ENCODE measurements at regions not wholly inside any gene's neighbourhood (a gene's known extent, or its start where the extent isn't known, plus 50 kb on each side); places are given as distances from the start of the nearest gene placed in this dataset.
"Not testable (repeated sequence)": the region's sequence is repeated elsewhere in the genome, so short reads cannot be mapped to it uniquely, and the experiment has no call there.

GRCh38 chr6:76852776-76853175 lies 610.5 kb downstream of the HTR1B start:
- no peak overlapping the region for H3K27ac ChIP-seq (replicated peaks)
- no peaks in the 10 kb centered on the region for H3K27me3 ChIP-seq (ENCODE audit: insufficient read depth, poor library complexity, severe bottlenecking)
- H3K4me3 ChIP-seq (replicated peaks; ENCODE audit: insufficient read depth, low read length): no peak overlapping the region
- no peak for DNase-seq (ENCODE audit: low read depth in 1 of 2, low spot score in 1 of 2)
- TF ChIP-seq, protein P1, sequence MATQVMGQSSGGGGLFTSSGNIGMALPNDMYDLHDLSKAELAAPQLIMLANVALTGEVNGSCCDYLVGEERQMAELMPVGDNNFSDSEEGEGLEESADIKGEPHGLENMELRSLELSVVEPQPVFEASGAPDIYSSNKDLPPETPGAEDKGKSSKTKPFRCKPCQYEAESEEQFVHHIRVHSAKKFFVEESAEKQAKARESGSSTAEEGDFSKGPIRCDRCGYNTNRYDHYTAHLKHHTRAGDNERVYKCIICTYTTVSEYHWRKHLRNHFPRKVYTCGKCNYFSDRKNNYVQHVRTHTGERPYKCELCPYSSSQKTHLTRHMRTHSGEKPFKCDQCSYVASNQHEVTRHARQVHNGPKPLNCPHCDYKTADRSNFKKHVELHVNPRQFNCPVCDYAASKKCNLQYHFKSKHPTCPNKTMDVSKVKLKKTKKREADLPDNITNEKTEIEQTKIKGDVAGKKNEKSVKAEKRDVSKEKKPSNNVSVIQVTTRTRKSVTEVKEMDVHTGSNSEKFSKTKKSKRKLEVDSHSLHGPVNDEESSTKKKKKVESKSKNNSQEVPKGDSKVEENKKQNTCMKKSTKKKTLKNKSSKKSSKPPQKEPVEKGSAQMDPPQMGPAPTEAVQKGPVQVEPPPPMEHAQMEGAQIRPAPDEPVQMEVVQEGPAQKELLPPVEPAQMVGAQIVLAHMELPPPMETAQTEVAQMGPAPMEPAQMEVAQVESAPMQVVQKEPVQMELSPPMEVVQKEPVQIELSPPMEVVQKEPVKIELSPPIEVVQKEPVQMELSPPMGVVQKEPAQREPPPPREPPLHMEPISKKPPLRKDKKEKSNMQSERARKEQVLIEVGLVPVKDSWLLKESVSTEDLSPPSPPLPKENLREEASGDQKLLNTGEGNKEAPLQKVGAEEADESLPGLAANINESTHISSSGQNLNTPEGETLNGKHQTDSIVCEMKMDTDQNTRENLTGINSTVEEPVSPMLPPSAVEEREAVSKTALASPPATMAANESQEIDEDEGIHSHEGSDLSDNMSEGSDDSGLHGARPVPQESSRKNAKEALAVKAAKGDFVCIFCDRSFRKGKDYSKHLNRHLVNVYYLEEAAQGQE (IDR thresholded peaks at IDR 0.05; ENCODE audit: insufficient replicate concordance, low read depth): no peak
- no peak for TF ChIP-seq SPI1 (IDR thresholded peaks at IDR 0.05; ENCODE audit: borderline replicate concordance, low read depth)
- TF ChIP-seq GABPA (IDR thresholded peaks at IDR 0.05; ENCODE audit: low read depth): no peak

DNA sequence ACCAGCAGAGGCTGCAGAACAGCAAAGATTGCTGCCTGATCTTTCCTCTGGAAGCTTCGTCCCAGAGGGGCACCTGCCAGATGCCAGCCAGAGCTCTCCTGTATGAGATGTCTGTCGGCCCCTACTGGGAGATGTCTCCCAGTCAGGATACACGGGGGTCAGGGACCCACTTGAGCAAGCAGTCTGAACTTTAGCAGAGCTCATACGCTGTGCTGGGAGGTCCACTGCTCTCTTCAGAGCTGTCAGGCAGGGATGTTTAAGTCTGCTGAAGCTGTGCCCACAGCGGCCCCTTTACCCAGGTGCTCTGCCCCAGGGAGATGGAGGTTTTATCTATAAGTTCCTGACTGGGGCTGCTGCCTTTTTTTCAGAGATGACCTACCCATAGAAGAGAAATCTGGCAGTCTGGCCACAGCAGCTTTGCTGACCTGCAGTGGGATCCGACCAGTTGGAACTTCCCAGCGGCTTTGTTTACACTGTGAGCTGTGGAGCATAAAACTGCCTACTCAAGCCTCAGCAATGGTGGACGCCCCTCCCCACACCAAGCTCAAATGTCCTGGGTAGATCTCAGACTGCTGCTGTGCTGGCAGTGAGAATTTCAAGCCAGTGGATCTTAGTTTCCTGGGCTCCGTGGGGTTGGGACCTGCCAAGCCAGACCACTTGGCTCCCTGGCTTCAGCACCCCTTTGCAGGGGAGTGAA lies 613.9 kb downstream of the HTR1B start:
- not testable (repeated sequence) for H3K4me3 ChIP-seq (replicated peaks; ENCODE audit: insufficient read depth, low read length); DNase-seq (ENCODE audit: low read depth in 1 of 2, low spot score in 1 of 2); H3K27me3 ChIP-seq (ENCODE audit: insufficient read depth, poor library complexity, severe bottlenecking); H3K27ac ChIP-seq (replicated peaks)

DNA sequence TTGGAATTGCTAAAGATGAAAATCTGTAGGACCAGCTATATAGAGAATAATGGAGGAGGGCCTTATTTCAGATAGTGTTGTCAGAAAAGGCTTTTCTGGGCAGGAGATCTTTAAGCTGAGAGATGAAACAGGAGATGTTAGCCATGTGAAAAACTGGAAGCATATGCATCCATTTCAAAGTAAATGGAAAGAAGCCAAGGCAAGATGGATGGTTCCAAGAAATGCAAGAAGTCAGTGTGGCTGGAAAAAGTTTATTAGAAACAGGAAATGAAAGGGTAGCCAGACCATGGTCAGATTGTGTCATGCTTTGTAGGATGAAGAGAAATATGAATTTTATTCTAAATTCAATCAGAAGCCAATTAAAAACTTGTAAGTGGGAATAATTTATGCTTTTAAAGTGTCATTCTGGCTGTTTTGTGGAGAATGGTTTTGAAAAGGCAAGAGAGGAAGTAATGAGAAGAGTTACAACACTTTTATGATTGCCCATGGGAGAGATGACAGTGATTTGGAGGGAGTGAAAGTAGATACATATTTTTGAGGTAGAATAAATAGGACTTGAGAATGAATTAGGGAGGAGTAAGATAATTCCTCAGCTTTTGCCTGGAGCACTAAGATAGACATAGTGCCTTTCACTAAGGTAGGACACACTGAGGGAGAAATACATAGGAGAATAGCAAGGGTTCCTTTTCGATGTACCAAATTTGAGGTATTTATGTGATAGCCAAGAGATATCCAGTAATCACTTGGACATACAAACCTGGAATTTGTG lies 620.1 kb downstream of the HTR1B start:
- no peak for TF ChIP-seq POLR2AphosphoS5 (IDR thresholded peaks at IDR 0.05; ENCODE audit: low read depth)
- TF ChIP-seq SPI1 (IDR thresholded peaks at IDR 0.05; ENCODE audit: borderline replicate concordance, low read depth): no peak
- TF ChIP-seq, protein P1 (IDR thresholded peaks at IDR 0.05; ENCODE audit: insufficient replicate concordance, low read depth): no peak
- no peak for TF ChIP-seq GABPA (IDR thresholded peaks at IDR 0.05; ENCODE audit: low read depth)
- no peak for TF ChIP-seq CTCF (IDR thresholded peaks at IDR 0.05; ENCODE audit: insufficient read depth, low read length)
- Histone ChIP-seq H3K4me3 (replicated peaks; ENCODE audit: insufficient read depth, low read length) (no peak overlapping the region), H3K27me3 (ENCODE audit: insufficient read depth, poor library complexity, severe bottlenecking) (no peaks in the 10 kb centered on the region), H3K27ac (replicated peaks) (no peak overlapping the region)
- DNase-seq (ENCODE audit: low read depth in 1 of 2, low spot score in 1 of 2): no peak

DNA sequence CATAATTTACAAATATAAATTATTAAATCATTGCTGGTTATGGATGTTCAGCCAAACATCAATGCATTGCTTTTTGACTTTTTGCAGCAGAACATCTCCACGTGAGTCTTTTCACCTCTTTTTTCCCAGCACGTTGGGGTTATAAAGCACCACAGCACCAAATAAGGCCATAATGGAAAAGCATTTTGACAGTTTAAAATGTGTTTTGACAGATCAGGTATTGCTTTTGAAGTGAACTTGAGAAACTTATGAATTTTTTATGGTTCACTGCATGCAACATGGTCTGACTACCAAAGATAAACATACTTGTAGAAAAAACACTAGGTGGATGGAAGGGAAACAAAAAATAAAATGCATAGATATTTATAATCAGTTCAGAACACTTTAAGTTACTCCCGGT lies 622.4 kb downstream of the HTR1B start:
- Histone ChIP-seq H3K27me3 (ENCODE audit: insufficient read depth, poor library complexity, severe bottlenecking) (no peaks in the 10 kb centered on the region), H3K27ac (replicated peaks) (no peak overlapping the region), H3K4me3 (replicated peaks; ENCODE audit: insufficient read depth, low read length) (no peak overlapping the region)
- no peak for DNase-seq (ENCODE audit: low read depth in 1 of 2, low spot score in 1 of 2)
- TF ChIP-seq GABPA (IDR thresholded peaks at IDR 0.05; ENCODE audit: low read depth) (no peak), CTCF (IDR thresholded peaks at IDR 0.05; ENCODE audit: insufficient read depth, low read length) (no peak), SPI1 (IDR thresholded peaks at IDR 0.05; ENCODE audit: borderline replicate concordance, low read depth) (no peak), POLR2AphosphoS5 (IDR thresholded peaks at IDR 0.05; ENCODE audit: low read depth) (no peak)
- TF ChIP-seq, protein P1 (IDR thresholded peaks at IDR 0.05; ENCODE audit: insufficient replicate concordance, low read depth): no peak

All from HL-60 (cell line).